ENCODE measurements at regions not wholly inside any gene's neighbourhood (a gene's known extent, or its start where the extent isn't known, plus 50 kb on each side); places are given as distances from the start of the nearest gene placed in this dataset.

- TF ChIP-seq, protein P1, sequence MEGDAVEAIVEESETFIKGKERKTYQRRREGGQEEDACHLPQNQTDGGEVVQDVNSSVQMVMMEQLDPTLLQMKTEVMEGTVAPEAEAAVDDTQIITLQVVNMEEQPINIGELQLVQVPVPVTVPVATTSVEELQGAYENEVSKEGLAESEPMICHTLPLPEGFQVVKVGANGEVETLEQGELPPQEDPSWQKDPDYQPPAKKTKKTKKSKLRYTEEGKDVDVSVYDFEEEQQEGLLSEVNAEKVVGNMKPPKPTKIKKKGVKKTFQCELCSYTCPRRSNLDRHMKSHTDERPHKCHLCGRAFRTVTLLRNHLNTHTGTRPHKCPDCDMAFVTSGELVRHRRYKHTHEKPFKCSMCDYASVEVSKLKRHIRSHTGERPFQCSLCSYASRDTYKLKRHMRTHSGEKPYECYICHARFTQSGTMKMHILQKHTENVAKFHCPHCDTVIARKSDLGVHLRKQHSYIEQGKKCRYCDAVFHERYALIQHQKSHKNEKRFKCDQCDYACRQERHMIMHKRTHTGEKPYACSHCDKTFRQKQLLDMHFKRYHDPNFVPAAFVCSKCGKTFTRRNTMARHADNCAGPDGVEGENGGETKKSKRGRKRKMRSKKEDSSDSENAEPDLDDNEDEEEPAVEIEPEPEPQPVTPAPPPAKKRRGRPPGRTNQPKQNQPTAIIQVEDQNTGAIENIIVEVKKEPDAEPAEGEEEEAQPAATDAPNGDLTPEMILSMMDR (IDR thresholded peaks at IDR 0.05) = no peak
- TF ChIP-seq POLR2A (IDR thresholded peaks at IDR 0.05; ENCODE audit: low read depth) (no peak), EP300 (IDR thresholded peaks at IDR 0.05) (no peak), POLR2AphosphoS5 (IDR thresholded peaks at IDR 0.05) (no peak)
Measured at GRCh38 chr3:73813291-73813690, 188.6 kb upstream of the PDZRN3 start.
